ENCODE measurements at regions not wholly inside any gene's neighbourhood (a gene's known extent, or its start where the extent isn't known, plus 50 kb on each side); places are given as distances from the start of the nearest gene placed in this dataset.

DNA sequence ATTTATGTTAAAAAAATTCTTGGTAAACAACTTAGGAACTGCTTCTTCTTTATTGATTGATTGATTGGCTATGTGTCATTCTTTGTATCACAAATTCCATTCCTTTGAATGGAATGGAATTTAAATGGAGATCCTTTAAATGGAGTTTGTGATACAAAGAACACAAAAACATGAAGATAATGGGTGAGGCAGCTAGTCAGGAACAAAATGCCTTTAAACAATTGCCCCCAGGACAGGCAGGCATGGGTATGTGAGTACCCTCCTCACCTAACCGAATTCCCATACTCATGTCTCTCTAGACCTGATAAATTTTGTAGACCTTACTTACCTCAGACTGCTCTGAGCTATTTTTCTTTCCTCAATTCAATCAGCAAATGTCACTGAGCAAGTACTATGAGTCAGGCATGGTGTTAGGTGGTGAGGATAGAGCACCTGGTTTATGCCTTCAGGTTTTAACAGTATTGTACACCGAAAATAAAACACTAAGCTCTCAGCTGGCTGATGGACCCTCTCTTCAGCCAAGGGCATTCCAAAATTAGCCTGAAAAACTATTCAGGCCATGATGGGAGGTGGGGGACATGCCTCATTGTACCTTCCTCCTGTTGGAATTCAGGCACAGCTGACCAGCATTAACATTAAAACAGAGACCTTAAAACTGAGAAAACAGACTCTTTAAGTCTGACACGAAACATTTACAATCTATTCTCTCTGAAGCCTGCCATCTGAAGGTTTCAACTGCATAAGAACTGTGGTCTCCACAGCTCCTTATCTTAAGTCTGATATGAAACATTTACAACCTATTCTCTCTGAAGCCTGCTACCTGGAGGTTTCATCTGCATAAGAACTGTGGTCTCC, 58.9 kb downstream of the OLFML3 start:
- TF ChIP-seq, protein P1, sequence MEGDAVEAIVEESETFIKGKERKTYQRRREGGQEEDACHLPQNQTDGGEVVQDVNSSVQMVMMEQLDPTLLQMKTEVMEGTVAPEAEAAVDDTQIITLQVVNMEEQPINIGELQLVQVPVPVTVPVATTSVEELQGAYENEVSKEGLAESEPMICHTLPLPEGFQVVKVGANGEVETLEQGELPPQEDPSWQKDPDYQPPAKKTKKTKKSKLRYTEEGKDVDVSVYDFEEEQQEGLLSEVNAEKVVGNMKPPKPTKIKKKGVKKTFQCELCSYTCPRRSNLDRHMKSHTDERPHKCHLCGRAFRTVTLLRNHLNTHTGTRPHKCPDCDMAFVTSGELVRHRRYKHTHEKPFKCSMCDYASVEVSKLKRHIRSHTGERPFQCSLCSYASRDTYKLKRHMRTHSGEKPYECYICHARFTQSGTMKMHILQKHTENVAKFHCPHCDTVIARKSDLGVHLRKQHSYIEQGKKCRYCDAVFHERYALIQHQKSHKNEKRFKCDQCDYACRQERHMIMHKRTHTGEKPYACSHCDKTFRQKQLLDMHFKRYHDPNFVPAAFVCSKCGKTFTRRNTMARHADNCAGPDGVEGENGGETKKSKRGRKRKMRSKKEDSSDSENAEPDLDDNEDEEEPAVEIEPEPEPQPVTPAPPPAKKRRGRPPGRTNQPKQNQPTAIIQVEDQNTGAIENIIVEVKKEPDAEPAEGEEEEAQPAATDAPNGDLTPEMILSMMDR (conservative IDR thresholded peaks at IDR 0.05 in 1 of 2, IDR thresholded peaks at IDR 0.05 in 1 of 2; ENCODE audit: extremely low read depth in 1 of 2, insufficient read depth in 1 of 2, low read depth in 1 of 2, low read length in 2 of 2) = no peak
- TF ChIP-seq EZH2 (IDR thresholded peaks at IDR 0.05; ENCODE audit: borderline replicate concordance, low read length) = no peak
